ENCODE measurements at regions not wholly inside any gene's neighbourhood (a gene's known extent, or its start where the extent isn't known, plus 50 kb on each side); places are given as distances from the start of the nearest gene placed in this dataset.

- TF ChIP-seq EGR1 (IDR thresholded peaks at IDR 0.05; ENCODE audit: low read depth in 2 of 2) (no peak), JUND (IDR thresholded peaks at IDR 0.05) (no peak), MAX (IDR thresholded peaks at IDR 0.05) (no peak), FOXA2 (IDR thresholded peaks at IDR 0.05) (no peak), FOXA1 (IDR thresholded peaks at IDR 0.05) (no peak), CTCF (IDR thresholded peaks at IDR 0.05; ENCODE audit: low read depth, low read length, missing input control) (no peak), SP1 (IDR thresholded peaks at IDR 0.05) (no peak)
Observed at GRCh38 chr4:125750399-125750798, 435.6 kb downstream of the FAT4 start.
